HG03103 (cell line): ENCODE measurements at regions not wholly inside any gene's neighbourhood (a gene's known extent, or its start where the extent isn't known, plus 50 kb on each side); places are given as distances from the start of the nearest gene placed in this dataset.
A peak's percentile ranks its signal among the peaks of the same experiment; 100 is the strongest.
"Not testable (repeated sequence)": the region's sequence is repeated elsewhere in the genome, so short reads cannot be mapped to it uniquely, and the experiment has no call there.

ENCODE experiments used
- ATAC-seq: cut with Tn5 transposase; IDR thresholded peaks from one replicate; pipeline ENCODE4 v1.9.1; 2021; ENCODE audit warnings: low read depth; ENCODE audit not compliant: unreplicated experiment

- ATAC-seq = no peak
Observed at GRCh38 chr2:185984670-185985069, 246.1 kb downstream of the FSIP2 start.

- ATAC-seq = not testable (repeated sequence)
Observed at GRCh38 chr2:185988907-185989306, 250.3 kb downstream of the FSIP2 start.

- ATAC-seq = no peak
Observed at GRCh38 chr2:185990861-185991525, 252.4 kb downstream of the FSIP2 start.

GRCh38 chr2:185998562-185999070 is 260.0 kb downstream of the FSIP2 start:
- no peak for ATAC-seq

- ATAC-seq = no peak
Observed at GRCh38 chr2:186009341-186009740, 270.7 kb downstream of the FSIP2 start.

- no peak for ATAC-seq
Observed at GRCh38 chr2:186017278-186017677, 278.7 kb downstream of the FSIP2 start.

GRCh38 chr2:186024921-186025320 is 286.3 kb downstream of the FSIP2 start:
- ATAC-seq = no peak

- peak; percentile 76 for ATAC-seq
Observed at GRCh38 chr2:186027922-186028321, 289.3 kb downstream of the FSIP2 start.

GRCh38 chr2:186031229-186031628 is 292.6 kb downstream of the FSIP2 start:
- no peak for ATAC-seq

- ATAC-seq = no peak
Observed at GRCh38 chr2:186032102-186032738, 293.6 kb downstream of the FSIP2 start.

- no peak for ATAC-seq
Observed at GRCh38 chr2:186032930-186033329, 294.3 kb downstream of the FSIP2 start.

GRCh38 chr2:186033541-186033940 is 294.9 kb downstream of the FSIP2 start:
- no peak for ATAC-seq

GRCh38 chr2:186036862-186037449 is 298.4 kb downstream of the FSIP2 start:
- no peak for ATAC-seq

- ATAC-seq = no peak
Observed at GRCh38 chr2:186042207-186043028, 303.8 kb downstream of the FSIP2 start.

- no peak for ATAC-seq
Observed at GRCh38 chr2:186044761-186045160, 306.2 kb downstream of the FSIP2 start.

- ATAC-seq = no peak
Observed at GRCh38 chr2:186052930-186053329, 314.3 kb downstream of the FSIP2 start.

GRCh38 chr2:186058614-186059013 is 320.0 kb downstream of the FSIP2 start:
- ATAC-seq = no peak

GRCh38 chr2:186059096-186059495 is 320.5 kb downstream of the FSIP2 start:
- ATAC-seq = no peak

- no peak for ATAC-seq
Observed at GRCh38 chr2:186060744-186061440, 322.3 kb downstream of the FSIP2 start.

GRCh38 chr2:186064507-186064906 is 325.9 kb downstream of the FSIP2 start:
- ATAC-seq = no peak
